Neural cell (in vitro differentiated cells): ENCODE measurements at regions not wholly inside any gene's neighbourhood (a gene's known extent, or its start where the extent isn't known, plus 50 kb on each side); places are given as distances from the start of the nearest gene placed in this dataset.
"Not testable (repeated sequence)": the region's sequence is repeated elsewhere in the genome, so short reads cannot be mapped to it uniquely, and the experiment has no call there.

Source experiments
- EP300 ChIP-seq: fragments of 450-650 bp; conservative IDR thresholded peaks from 2 replicates; pipeline ENCODE4 v1.6.1; 2014; ENCODE audit warnings: antibody characterized with exemption, mild to moderate bottlenecking, moderate library complexity; ENCODE audit not compliant: poor library complexity, severe bottlenecking
- POLR2AphosphoS5 ChIP-seq: IDR thresholded peaks from 2 replicates; pipeline ENCODE4 v1.6.1; 2012
- TAF1 ChIP-seq: IDR thresholded peaks from 2 replicates; pipeline ENCODE4 v1.6.1; 2012; ENCODE audit warnings: low read depth
- TF ChIP-seq, protein P1 (sequence below): fragments of 450-650 bp; IDR thresholded peaks from 2 replicates; pipeline ENCODE4 v1.5.1; 2014; ENCODE audit warnings: antibody characterized with exemption, mild to moderate bottlenecking, moderate library complexity; ENCODE audit not compliant: poor library complexity, severe bottlenecking

DNA sequence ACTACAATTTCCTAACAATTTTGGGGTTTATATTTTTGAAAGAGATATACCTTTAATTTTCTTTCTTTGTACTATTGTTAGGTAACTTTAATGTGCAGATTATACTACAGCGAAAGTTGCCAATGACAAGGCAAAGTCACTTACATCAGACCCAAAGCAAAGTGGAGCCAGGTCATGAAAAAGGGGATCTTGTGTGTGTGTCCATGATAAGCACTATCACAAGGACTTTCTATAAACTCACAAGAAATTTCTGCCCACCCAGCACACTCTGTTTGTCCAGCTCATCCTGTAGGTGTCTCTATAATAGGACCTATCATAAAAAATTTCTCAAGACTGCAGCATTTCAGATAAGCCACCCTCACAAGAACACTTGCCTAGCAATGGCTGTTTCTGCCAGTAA, 85.7 kb upstream of the TP53BP2 start:
- TF ChIP-seq, protein P1, sequence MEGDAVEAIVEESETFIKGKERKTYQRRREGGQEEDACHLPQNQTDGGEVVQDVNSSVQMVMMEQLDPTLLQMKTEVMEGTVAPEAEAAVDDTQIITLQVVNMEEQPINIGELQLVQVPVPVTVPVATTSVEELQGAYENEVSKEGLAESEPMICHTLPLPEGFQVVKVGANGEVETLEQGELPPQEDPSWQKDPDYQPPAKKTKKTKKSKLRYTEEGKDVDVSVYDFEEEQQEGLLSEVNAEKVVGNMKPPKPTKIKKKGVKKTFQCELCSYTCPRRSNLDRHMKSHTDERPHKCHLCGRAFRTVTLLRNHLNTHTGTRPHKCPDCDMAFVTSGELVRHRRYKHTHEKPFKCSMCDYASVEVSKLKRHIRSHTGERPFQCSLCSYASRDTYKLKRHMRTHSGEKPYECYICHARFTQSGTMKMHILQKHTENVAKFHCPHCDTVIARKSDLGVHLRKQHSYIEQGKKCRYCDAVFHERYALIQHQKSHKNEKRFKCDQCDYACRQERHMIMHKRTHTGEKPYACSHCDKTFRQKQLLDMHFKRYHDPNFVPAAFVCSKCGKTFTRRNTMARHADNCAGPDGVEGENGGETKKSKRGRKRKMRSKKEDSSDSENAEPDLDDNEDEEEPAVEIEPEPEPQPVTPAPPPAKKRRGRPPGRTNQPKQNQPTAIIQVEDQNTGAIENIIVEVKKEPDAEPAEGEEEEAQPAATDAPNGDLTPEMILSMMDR, result not testable (repeated sequence)
- TF ChIP-seq TAF1, EP300, POLR2AphosphoS5: not testable (repeated sequence)
